ENCODE measurements at regions not wholly inside any gene's neighbourhood (a gene's known extent, or its start where the extent isn't known, plus 50 kb on each side); places are given as distances from the start of the nearest gene placed in this dataset.

GRCh38 chr9:29958469-29958868, 2385.2 kb upstream of the C9orf72 start:
- no peak overlapping the region for H3K27ac ChIP-seq
- no peak overlapping the region for H3K4me3 ChIP-seq
- H3K36me3 ChIP-seq = no peaks in the 10 kb centered on the region
- no peaks in the 10 kb centered on the region for H3K27me3 ChIP-seq (ENCODE audit: low read depth)
- H3K4me1 ChIP-seq = no peaks in the 10 kb centered on the region
- DNase-seq (no peak), ATAC-seq (no peak)
- H3K9me3 ChIP-seq = no peaks in the 10 kb centered on the region
- intact Hi-C loops (cut with DNase I) = no loop called here
- no peak for TF ChIP-seq CTCF (IDR thresholded peaks at IDR 0.05)

DNA sequence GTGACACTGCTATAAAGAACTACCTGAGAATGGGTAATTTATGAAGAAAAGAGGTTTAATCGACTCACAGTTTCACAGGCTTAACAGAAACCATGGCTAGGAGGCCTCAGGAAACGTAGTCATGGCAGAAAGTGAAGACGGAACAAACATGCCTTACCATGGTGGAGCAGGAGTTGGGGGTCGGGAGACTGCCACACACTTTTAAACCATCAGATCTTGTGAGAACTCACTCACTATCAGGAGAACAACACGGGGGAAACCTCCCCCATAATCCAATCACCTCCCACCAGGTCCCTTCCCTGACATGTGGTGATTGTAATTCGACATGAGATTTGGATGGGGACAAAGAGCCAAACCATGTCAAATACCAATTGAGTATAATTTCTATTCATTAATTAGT, 2392.6 kb upstream of the C9orf72 start:
- H3K27me3 ChIP-seq (ENCODE audit: low read depth) = no peaks in the 10 kb centered on the region
- H3K9me3 ChIP-seq = no peaks in the 10 kb centered on the region
- intact Hi-C loops (cut with DNase I) = no loop called here
- H3K27ac ChIP-seq = no peak overlapping the region
- no peak for TF ChIP-seq CTCF (IDR thresholded peaks at IDR 0.05)
- ATAC-seq = no peak
- no peaks in the 10 kb centered on the region for H3K36me3 ChIP-seq
- H3K4me1 ChIP-seq = no peaks in the 10 kb centered on the region
- no peak for DNase-seq
- no peak overlapping the region for H3K4me3 ChIP-seq

GRCh38 chr9:29966247-29966646, 2393.0 kb upstream of the C9orf72 start:
- Histone ChIP-seq H3K4me1 (no peaks in the 10 kb centered on the region), H3K36me3 (no peaks in the 10 kb centered on the region), H3K4me3 (no peak overlapping the region), H3K27ac (no peak overlapping the region), H3K27me3 (ENCODE audit: low read depth) (no peaks in the 10 kb centered on the region), H3K9me3 (no peaks in the 10 kb centered on the region)
- intact Hi-C loops (cut with DNase I) = no loop called here
- DNase-seq (no peak), ATAC-seq (no peak)
- TF ChIP-seq CTCF (IDR thresholded peaks at IDR 0.05) = no peak

DNA sequence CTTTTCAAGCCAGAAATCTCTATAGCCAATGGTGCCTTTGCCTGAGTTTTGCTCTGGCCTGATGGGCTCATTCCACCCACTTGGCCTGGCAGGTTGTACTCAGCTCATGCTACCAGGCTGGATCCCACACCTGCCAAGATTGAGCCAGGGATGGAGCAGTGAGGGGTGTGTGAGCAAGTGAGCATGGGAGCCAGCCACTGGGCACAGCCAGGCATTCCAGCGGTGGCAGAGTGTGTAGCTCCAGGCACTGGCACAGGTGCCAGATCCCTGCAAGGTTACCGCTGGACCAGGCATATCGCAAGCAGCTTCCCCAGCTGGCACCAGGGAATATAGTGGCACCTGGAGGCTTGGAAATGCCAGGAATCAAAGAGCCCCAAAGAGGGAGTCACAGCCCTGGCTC, 2395.6 kb upstream of the C9orf72 start:
- no peak for DNase-seq
- no peak overlapping the region for H3K27ac ChIP-seq
- ATAC-seq = peak in 1 of 2 donors; percentile 37
- intact Hi-C loops (cut with DNase I) = no loop called here
- no peak for TF ChIP-seq CTCF (IDR thresholded peaks at IDR 0.05)
- H3K4me3 ChIP-seq = no peak overlapping the region
- no peaks in the 10 kb centered on the region for H3K4me1 ChIP-seq
- H3K9me3 ChIP-seq = no peaks in the 10 kb centered on the region
- H3K27me3 ChIP-seq (ENCODE audit: low read depth) = no peaks in the 10 kb centered on the region
- no peaks in the 10 kb centered on the region for H3K36me3 ChIP-seq

DNA sequence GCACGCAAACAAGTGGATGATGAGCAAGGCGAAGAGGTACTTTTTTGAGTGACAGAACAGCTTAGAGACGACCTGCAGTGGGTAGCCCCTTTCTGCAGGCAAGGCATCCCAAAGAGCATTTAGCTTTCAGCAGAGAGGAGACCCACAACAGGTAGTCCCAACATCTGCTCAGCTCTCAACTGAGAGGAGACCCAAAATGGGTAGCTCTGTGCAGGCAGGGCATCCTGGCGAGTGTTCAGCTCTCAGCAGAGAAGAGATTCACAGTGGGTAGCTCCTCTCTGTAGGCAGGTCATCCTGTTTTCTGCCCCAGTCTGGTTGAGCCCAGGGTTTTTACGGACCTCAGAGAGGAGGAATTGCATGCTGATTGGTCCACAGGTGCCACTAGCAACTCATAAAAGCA, 2396.1 kb upstream of the C9orf72 start:
- Histone ChIP-seq H3K4me1 (no peaks in the 10 kb centered on the region), H3K4me3 (no peak overlapping the region), H3K27ac (no peak overlapping the region), H3K27me3 (ENCODE audit: low read depth) (no peaks in the 10 kb centered on the region), H3K9me3 (no peaks in the 10 kb centered on the region), H3K36me3 (no peaks in the 10 kb centered on the region)
- intact Hi-C loops (cut with DNase I) = no loop called here
- TF ChIP-seq CTCF (IDR thresholded peaks at IDR 0.05) = no peak
- ATAC-seq (peak in 1 of 2 donors; percentile 21), DNase-seq (no peak)
